SU-DHL-6 (cell line): ENCODE measurements at regions not wholly inside any gene's neighbourhood (a gene's known extent, or its start where the extent isn't known, plus 50 kb on each side); places are given as distances from the start of the nearest gene placed in this dataset.

ENCODE experiments used
- EZH2phosphoT487 ChIP-seq: fragments of 200-600 bp; sonication (generic), shearing (Covaris generic); conservative IDR thresholded peaks from 2 replicates; pipeline ENCODE4 v1.6.1; 2018; ENCODE audit warnings: mild to moderate bottlenecking, antibody characterized with exemption, low read length, moderate library complexity, mixed read lengths
- TF ChIP-seq, protein P1 (sequence below): fragments of 200-600 bp; sonication (generic); IDR thresholded peaks from one replicate; pipeline ENCODE4 v1.5.1; 2017; ENCODE audit warnings: antibody characterized with exemption, mild to moderate bottlenecking, low read length, moderate library complexity; ENCODE audit not compliant: insufficient read depth, poor library complexity, severe bottlenecking

DNA sequence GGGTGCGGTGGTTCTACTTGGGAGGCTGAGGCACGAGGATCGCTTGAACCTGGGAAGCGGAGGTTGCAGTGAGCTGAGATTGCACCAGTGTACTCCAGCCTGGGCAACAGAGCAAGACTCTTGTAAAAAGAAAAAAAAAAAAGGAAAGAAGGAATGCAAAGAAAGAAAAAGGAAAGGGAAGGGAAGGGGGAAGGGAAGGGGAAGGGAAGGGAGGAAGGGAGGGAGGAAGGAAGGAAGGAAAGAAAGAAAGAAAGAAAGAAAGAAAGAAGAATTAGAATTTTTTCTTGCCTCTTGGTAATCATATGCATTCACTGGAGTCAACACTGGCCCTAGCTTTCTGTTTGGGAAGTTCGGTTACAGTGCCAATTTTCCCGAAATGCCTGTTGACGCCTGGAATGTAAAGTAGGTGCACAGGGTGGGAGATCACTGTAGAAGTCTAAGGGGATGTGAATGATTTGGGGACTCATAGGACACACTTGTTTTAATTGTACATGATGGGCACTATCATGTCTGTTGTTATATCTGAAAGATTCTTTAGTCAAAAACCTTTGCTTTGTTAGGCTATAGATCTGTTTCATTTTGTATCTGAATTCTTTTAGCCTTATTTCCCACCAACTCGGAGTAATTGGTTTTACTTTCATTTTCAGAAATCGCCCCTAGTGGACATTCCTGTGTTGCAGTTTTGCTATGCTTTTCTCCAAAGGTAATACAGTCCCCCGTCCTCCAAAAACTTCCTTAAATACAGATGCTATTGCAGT, 59.8 kb upstream of the MORC3 start:
- TF ChIP-seq, protein P1, sequence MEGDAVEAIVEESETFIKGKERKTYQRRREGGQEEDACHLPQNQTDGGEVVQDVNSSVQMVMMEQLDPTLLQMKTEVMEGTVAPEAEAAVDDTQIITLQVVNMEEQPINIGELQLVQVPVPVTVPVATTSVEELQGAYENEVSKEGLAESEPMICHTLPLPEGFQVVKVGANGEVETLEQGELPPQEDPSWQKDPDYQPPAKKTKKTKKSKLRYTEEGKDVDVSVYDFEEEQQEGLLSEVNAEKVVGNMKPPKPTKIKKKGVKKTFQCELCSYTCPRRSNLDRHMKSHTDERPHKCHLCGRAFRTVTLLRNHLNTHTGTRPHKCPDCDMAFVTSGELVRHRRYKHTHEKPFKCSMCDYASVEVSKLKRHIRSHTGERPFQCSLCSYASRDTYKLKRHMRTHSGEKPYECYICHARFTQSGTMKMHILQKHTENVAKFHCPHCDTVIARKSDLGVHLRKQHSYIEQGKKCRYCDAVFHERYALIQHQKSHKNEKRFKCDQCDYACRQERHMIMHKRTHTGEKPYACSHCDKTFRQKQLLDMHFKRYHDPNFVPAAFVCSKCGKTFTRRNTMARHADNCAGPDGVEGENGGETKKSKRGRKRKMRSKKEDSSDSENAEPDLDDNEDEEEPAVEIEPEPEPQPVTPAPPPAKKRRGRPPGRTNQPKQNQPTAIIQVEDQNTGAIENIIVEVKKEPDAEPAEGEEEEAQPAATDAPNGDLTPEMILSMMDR, result peak; percentile 65
- no peak for TF ChIP-seq EZH2phosphoT487
